H9 (cell line): ENCODE measurements at regions not wholly inside any gene's neighbourhood (a gene's known extent, or its start where the extent isn't known, plus 50 kb on each side); places are given as distances from the start of the nearest gene placed in this dataset.

Experiments used
- DNase-seq: peaks from one replicate; pipeline ENCODE4 v3.0.0-alpha.2; 2017
- H2AFZ ChIP-seq: one replicate; pipeline ENCODE4 v1.6.1; 2013; ENCODE audit warnings: mild to moderate bottlenecking, low read length, control low read depth, moderate library complexity
- H2AK5ac ChIP-seq: 2 replicates; pipeline ENCODE4 v1.6.1; 2013; ENCODE audit warnings: low read length, control low read depth, mixed read lengths; ENCODE audit not compliant: insufficient read length
- H2BK120ac ChIP-seq: one replicate; pipeline ENCODE4 v1.6.1; 2013; ENCODE audit warnings: low read depth, mild to moderate bottlenecking, low read length, control low read depth, inconsistent platforms; ENCODE audit not compliant: poor library complexity, severe bottlenecking
- H2BK12ac ChIP-seq: 2 replicates; pipeline ENCODE4 v1.6.1; 2013; ENCODE audit warnings: low read length, control low read depth, mixed read lengths, low read depth; ENCODE audit not compliant: insufficient read length
- H2BK15ac ChIP-seq: 2 replicates; pipeline ENCODE4 v1.6.1; 2013; ENCODE audit warnings: low read depth, low read length, control low read depth
- H2BK20ac ChIP-seq: one replicate; pipeline ENCODE4 v1.6.1; 2013; ENCODE audit warnings: low read depth, mild to moderate bottlenecking, low read length, control low read depth, inconsistent platforms; ENCODE audit not compliant: poor library complexity, severe bottlenecking
- H2BK5ac ChIP-seq: 2 replicates; pipeline ENCODE4 v1.6.1; 2013; ENCODE audit warnings: low read length, control low read depth, mixed read lengths; ENCODE audit not compliant: insufficient read length
- H3K14ac ChIP-seq: 2 replicates; pipeline ENCODE4 v1.6.1; 2013; ENCODE audit warnings: low read length, control low read depth; ENCODE audit not compliant: insufficient read depth
- H3K18ac ChIP-seq: 2 replicates; pipeline ENCODE4 v1.6.1; 2013; ENCODE audit warnings: low read depth, mild to moderate bottlenecking, mixed read lengths, low read length, control low read depth; ENCODE audit not compliant: insufficient read length
- H3K23ac ChIP-seq: 2 replicates; pipeline ENCODE4 v1.6.1; 2013; ENCODE audit warnings: low read length, control low read depth, mixed read lengths, low read depth; ENCODE audit not compliant: insufficient read length
- H3K23me2 ChIP-seq: 2 replicates; pipeline ENCODE4 v1.6.1; 2013; ENCODE audit warnings: low read depth, mild to moderate bottlenecking, mixed read lengths, low read length, control low read depth; ENCODE audit not compliant: insufficient read length, poor library complexity, severe bottlenecking
- H3K27ac ChIP-seq: 2 replicates; pipeline ENCODE4 v1.5.1; 2013; ENCODE audit warnings: low read length, control low read depth, mixed read lengths, low read depth; ENCODE audit not compliant: insufficient read length
- H3K27me3 ChIP-seq: 2 replicates; pipeline ENCODE4 v1.6.1; 2013; ENCODE audit warnings: low read length, control low read depth, inconsistent platforms; ENCODE audit not compliant: insufficient read depth
- H3K4ac ChIP-seq: 2 replicates; pipeline ENCODE4 v1.6.1; 2013; ENCODE audit warnings: low read depth, mild to moderate bottlenecking, control low read depth, inconsistent platforms, low read length, moderate library complexity
- H3K4me1 ChIP-seq: 2 replicates; pipeline ENCODE4 v1.6.1; 2013; ENCODE audit warnings: low read length, control low read depth, inconsistent platforms; ENCODE audit not compliant: insufficient read depth
- H3K4me2 ChIP-seq: 2 replicates; pipeline ENCODE4 v1.6.1; 2013; ENCODE audit warnings: low read length, control low read depth, mixed read lengths; ENCODE audit not compliant: insufficient read length, insufficient read depth
- H3K56ac ChIP-seq: 2 replicates; pipeline ENCODE4 v1.6.1; 2013; ENCODE audit warnings: low read depth, mild to moderate bottlenecking, mixed read lengths, low read length, control low read depth; ENCODE audit not compliant: insufficient read length
- H3K79me1 ChIP-seq: 2 replicates; pipeline ENCODE4 v1.6.1; 2013; ENCODE audit warnings: low read depth, mild to moderate bottlenecking, moderate library complexity, low read length, control low read depth, inconsistent platforms; ENCODE audit not compliant: insufficient read depth, poor library complexity, severe bottlenecking
- H3K79me2 ChIP-seq: 2 replicates; pipeline ENCODE4 v1.6.1; 2013; ENCODE audit warnings: low read length, control low read depth, inconsistent platforms; ENCODE audit not compliant: insufficient read depth
- H3K9ac ChIP-seq: 2 replicates; pipeline ENCODE4 v1.6.1; 2013; ENCODE audit warnings: low read length, control low read depth, mixed read lengths; ENCODE audit not compliant: insufficient read length; ENCODE audit errors: extremely low read depth
- H3K9me3 ChIP-seq: one replicate; pipeline ENCODE4 v1.6.1; 2013; ENCODE audit warnings: low read depth, low read length, inconsistent platforms; ENCODE audit not compliant: control insufficient read depth
- H3T11ph ChIP-seq: one replicate; pipeline ENCODE4 v1.6.1; 2013; ENCODE audit warnings: mild to moderate bottlenecking, low read length, control low read depth, inconsistent platforms
- H4K20me1 ChIP-seq: one replicate; pipeline ENCODE4 v1.6.1; 2013; ENCODE audit not compliant: control insufficient read depth, insufficient read length, insufficient read depth
- H4K5ac ChIP-seq: 2 replicates; pipeline ENCODE4 v1.6.1; 2013; ENCODE audit warnings: low read depth, mild to moderate bottlenecking, mixed read lengths, low read length, control low read depth; ENCODE audit not compliant: insufficient read length
- H4K8ac ChIP-seq: replicated peaks from 2 replicates; pipeline ENCODE4 v1.6.1; 2013; ENCODE audit warnings: low read length, control low read depth, mixed read lengths, low read depth; ENCODE audit not compliant: insufficient read length
- H4K91ac ChIP-seq: 2 replicates; pipeline ENCODE4 v1.6.1; 2013; ENCODE audit warnings: low read depth, mild to moderate bottlenecking, moderate library complexity, mixed read lengths, low read length, control low read depth; ENCODE audit not compliant: insufficient read length
- H3K27ac Mint-ChIP-seq, 3 experiments: 2 replicates in 2 of 3; 3 replicates in 1 of 3; pipeline ENCODE4 v1.8.0; 2020 to 2021; ENCODE audit warnings: mixed read lengths in 3 of 3, mild to moderate bottlenecking in 1 of 3, moderate library complexity in 1 of 3
- H3K27me3 Mint-ChIP-seq: 2 replicates; pipeline ENCODE4 v1.8.0; 2021; ENCODE audit warnings: low read depth, mild to moderate bottlenecking, moderate library complexity, mixed read lengths
- H3K36me3 Mint-ChIP-seq, 3 experiments: 2 replicates in 2 of 3; 3 replicates in 1 of 3; pipeline ENCODE4 v1.8.0; 2020 to 2021; ENCODE audit warnings: low read depth in 3 of 3, mixed read lengths in 3 of 3; ENCODE audit not compliant: insufficient read depth in 1 of 3
- H3K4me1 Mint-ChIP-seq, 2 experiments: 2 replicates each; pipeline ENCODE4 v1.8.0; 2020; ENCODE audit warnings: mixed read lengths in 2 of 2
- H3K4me3 Mint-ChIP-seq, 2 experiments: 2 replicates in 1 of 2; 3 replicates in 1 of 2; pipeline ENCODE4 v1.8.0; 2020 to 2021; ENCODE audit warnings: mild to moderate bottlenecking in 2 of 2, mixed read lengths in 2 of 2, moderate library complexity in 1 of 2
- H3K9me3 Mint-ChIP-seq, 2 experiments: 2 replicates in 1 of 2; 3 replicates in 1 of 2; pipeline ENCODE4 v1.8.0; 2020; ENCODE audit warnings: mild to moderate bottlenecking in 2 of 2, mixed read lengths in 2 of 2, moderate library complexity in 1 of 2
- WGBS: extraction: QIAGEN DNeasy Blood & Tissue Kit; methylation state at CpG from one replicate; pipeline ENCODE4 v1.1.7; 2013; ENCODE audit warnings: missing lambda C conversion rate, low lambda C conversion rate, mixed read lengths; ENCODE audit not compliant: insufficient read length; ENCODE audit errors: extremely low coverage; 5-methylcytosine and 5-hydroxymethylcytosine counted together
- TF ChIP-seq, protein P1 (sequence below): fragments of 200-600 bp; sonication (generic); conservative IDR thresholded peaks from 3 replicates; pipeline ENCODE4 v1.8.0; 2021; ENCODE audit warnings: antibody characterized with exemption, mild to moderate bottlenecking

DNA sequence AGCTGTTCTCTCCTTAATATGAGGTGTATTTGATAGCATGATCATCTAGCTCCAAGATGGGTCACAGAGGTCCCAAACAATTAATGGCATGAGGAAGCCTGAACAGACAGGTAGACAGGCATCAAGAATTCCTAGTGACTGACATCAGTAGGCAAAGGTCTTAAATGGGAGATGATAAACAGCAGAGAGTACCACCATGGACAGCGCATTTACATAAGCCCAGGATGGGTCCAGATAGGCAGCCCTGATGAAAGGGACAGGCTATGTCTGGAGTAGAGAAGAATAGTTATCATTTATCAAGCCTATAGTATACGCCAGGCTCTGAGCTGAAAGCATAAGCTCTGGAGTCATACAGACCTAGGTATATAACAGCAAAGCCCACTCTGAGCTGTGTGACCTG lies 434.7 kb upstream of the SETBP1 start:
- no peak overlapping the region for H3K56ac ChIP-seq
- no peaks in the 10 kb centered on the region for H3K9me3 ChIP-seq
- H2AFZ ChIP-seq: no peak overlapping the region
- no peak overlapping the region for H3K9ac ChIP-seq
- Mint-ChIP-seq H3K27ac (no peak overlapping the region), H3K27me3 (no peaks in the 10 kb centered on the region; the same call in 1 of the 2 replicates), H3K9me3 (peaks cover 3 to 4% of the 10 kb centered on the region in 2 experiments; a peak in 3 of 5 replicates), H3K4me3 (no peak overlapping the region), H3K36me3 (peaks cover 0 to 2% (median 0%) of the 10 kb centered on the region in 3 experiments; a peak in 2 of 7 replicates), H3K4me1 (no peaks in the 10 kb centered on the region)
- no peaks in the 10 kb centered on the region for H3K4me1 ChIP-seq
- no peak overlapping the region for H2BK20ac ChIP-seq
- H2BK5ac ChIP-seq: no peak overlapping the region
- no peaks in the 10 kb centered on the region for H3K23me2 ChIP-seq
- no peak overlapping the region for H2AK5ac ChIP-seq
- no peak overlapping the region for H2BK12ac ChIP-seq
- H3K27me3 ChIP-seq: no peaks in the 10 kb centered on the region
- WGBS: no CpG with 5 or more reads among the region's 2 CpGs
- H2BK120ac ChIP-seq: no peak overlapping the region
- H3K79me1 ChIP-seq: no peaks in the 10 kb centered on the region
- no peak overlapping the region for H3T11ph ChIP-seq
- no peak overlapping the region for H4K8ac ChIP-seq
- no peak overlapping the region for H3K14ac ChIP-seq
- H4K5ac ChIP-seq: no peak overlapping the region
- H4K91ac ChIP-seq: no peak overlapping the region
- no peak overlapping the region for H3K27ac ChIP-seq
- no peak overlapping the region for H2BK15ac ChIP-seq
- TF ChIP-seq, protein P1, sequence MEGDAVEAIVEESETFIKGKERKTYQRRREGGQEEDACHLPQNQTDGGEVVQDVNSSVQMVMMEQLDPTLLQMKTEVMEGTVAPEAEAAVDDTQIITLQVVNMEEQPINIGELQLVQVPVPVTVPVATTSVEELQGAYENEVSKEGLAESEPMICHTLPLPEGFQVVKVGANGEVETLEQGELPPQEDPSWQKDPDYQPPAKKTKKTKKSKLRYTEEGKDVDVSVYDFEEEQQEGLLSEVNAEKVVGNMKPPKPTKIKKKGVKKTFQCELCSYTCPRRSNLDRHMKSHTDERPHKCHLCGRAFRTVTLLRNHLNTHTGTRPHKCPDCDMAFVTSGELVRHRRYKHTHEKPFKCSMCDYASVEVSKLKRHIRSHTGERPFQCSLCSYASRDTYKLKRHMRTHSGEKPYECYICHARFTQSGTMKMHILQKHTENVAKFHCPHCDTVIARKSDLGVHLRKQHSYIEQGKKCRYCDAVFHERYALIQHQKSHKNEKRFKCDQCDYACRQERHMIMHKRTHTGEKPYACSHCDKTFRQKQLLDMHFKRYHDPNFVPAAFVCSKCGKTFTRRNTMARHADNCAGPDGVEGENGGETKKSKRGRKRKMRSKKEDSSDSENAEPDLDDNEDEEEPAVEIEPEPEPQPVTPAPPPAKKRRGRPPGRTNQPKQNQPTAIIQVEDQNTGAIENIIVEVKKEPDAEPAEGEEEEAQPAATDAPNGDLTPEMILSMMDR: no peak
- no peaks in the 10 kb centered on the region for H4K20me1 ChIP-seq
- H3K18ac ChIP-seq: no peak overlapping the region
- no peak for DNase-seq
- no peak overlapping the region for H3K23ac ChIP-seq
- H3K4me2 ChIP-seq: no peak overlapping the region
- H3K4ac ChIP-seq: no peak overlapping the region
- no peaks in the 10 kb centered on the region for H3K79me2 ChIP-seq
